Glutamatergic neuron (in vitro differentiated cells): ENCODE measurements at regions not wholly inside any gene's neighbourhood (a gene's known extent, or its start where the extent isn't known, plus 50 kb on each side); places are given as distances from the start of the nearest gene placed in this dataset.
A peak's percentile ranks its signal among the peaks of the same experiment; 100 is the strongest.

Experiments used
- DNase-seq: peaks from one replicate; pipeline ENCODE4 v3.0.0; 2022
- H3K27ac Mint-ChIP-seq: one replicate; pipeline ENCODE4 v1.8.0; 2020; ENCODE audit warnings: mild to moderate bottlenecking, mixed read lengths, inconsistent platforms; ENCODE audit not compliant: unreplicated experiment
- H3K27me3 Mint-ChIP-seq: one replicate; pipeline ENCODE4 v1.8.0; 2020; ENCODE audit warnings: mild to moderate bottlenecking, moderate library complexity, mixed read lengths, inconsistent platforms; ENCODE audit not compliant: unreplicated experiment
- H3K36me3 Mint-ChIP-seq: one replicate; pipeline ENCODE4 v1.8.0; 2020; ENCODE audit warnings: mild to moderate bottlenecking, mixed read lengths, inconsistent platforms; ENCODE audit not compliant: unreplicated experiment
- H3K4me1 Mint-ChIP-seq: one replicate; pipeline ENCODE4 v1.8.0; 2020; ENCODE audit warnings: mild to moderate bottlenecking, low read depth, mixed read lengths, inconsistent platforms; ENCODE audit not compliant: unreplicated experiment
- H3K4me3 Mint-ChIP-seq: one replicate; pipeline ENCODE4 v1.8.0; 2020; ENCODE audit warnings: mild to moderate bottlenecking, mixed read lengths, inconsistent platforms; ENCODE audit not compliant: unreplicated experiment
- H3K9me3 Mint-ChIP-seq: one replicate; pipeline ENCODE4 v1.8.0; 2020; ENCODE audit warnings: mild to moderate bottlenecking, moderate library complexity, mixed read lengths, inconsistent platforms; ENCODE audit not compliant: unreplicated experiment
- CTCF ChIP-seq: fragments of 200-600 bp; sonication (generic); IDR thresholded peaks from one replicate; pipeline ENCODE4 v1.5.0; 2021; ENCODE audit not compliant: partially characterized antibody, unreplicated experiment

DNA sequence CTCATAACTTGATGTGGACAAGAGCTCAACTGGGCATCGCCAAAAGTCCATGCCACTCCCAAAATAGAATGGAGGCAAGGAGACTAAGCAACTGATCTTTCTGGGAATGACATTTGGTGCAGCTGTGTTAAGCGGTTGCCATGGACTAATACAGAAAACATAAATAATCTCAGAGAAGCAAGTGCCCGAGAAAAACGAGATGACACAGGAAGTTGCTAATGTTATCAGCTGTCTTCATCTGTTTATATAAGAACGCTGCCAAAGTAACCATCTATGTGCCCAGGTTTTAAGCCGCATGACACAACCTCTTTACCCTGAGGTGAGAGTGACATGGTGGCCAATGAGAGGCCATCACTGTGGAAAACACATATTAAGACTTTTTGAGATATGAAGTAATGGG, 54.9 kb upstream of the SACS start:
- H3K4me1 Mint-ChIP-seq: peaks cover 2% of the 10 kb centered on the region
- H3K9me3 Mint-ChIP-seq: no peaks in the 10 kb centered on the region
- no peak for DNase-seq
- H3K36me3 Mint-ChIP-seq: no peaks in the 10 kb centered on the region
- TF ChIP-seq CTCF: no peak
- H3K27ac Mint-ChIP-seq: no peak overlapping the region
- H3K4me3 Mint-ChIP-seq: no peak overlapping the region
- H3K27me3 Mint-ChIP-seq: no peaks in the 10 kb centered on the region

DNA sequence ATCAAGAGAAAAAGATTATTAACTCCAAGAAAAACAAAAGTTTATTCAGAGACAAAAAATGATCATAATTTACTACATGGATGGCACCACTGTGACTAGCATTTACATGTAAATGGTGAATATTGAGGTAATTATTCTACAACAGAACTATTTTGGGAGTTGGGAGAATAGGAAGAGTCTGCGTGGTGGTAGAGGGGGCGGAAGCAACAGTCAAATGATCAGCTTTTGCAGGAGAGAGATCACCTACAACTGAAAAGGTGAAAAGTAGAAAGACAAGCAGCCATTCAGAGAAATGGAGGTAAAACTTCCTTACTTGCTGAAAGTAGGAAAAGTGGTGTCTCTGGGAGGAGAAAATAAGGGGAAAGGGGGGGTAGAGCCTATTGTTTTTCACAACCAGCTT, 62.8 kb upstream of the SACS start:
- no peaks in the 10 kb centered on the region for H3K9me3 Mint-ChIP-seq
- peaks cover 6% of the 10 kb centered on the region for H3K36me3 Mint-ChIP-seq
- peaks cover 2% of the 10 kb centered on the region for H3K27me3 Mint-ChIP-seq
- DNase-seq: no peak
- peaks cover 4% of the 10 kb centered on the region for H3K4me1 Mint-ChIP-seq
- TF ChIP-seq CTCF: no peak
- no peak overlapping the region for H3K4me3 Mint-ChIP-seq
- no peak overlapping the region for H3K27ac Mint-ChIP-seq

DNA sequence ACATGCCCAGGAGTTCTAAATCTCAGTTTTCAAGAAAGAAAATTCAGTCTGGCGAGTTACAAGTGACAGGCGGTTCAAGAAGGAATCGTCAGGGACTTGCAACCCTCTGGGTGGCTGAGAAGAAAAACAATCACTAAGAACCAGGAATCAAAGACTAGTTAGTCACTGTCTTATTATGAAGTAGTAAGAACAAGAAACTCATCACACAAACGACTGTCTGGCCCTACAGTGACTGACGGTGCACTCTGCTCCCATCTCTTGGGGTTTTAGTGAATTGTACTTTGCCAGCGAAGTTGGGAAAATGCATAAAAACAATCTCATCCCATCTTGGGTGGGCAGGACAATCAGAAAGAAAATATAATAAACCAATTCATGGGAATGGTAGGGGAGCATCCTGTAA, 63.7 kb upstream of the SACS start:
- Mint-ChIP-seq H3K9me3 (no peaks in the 10 kb centered on the region), H3K27me3 (peaks cover 2% of the 10 kb centered on the region), H3K36me3 (peaks cover 6% of the 10 kb centered on the region), H3K27ac (no peak overlapping the region), H3K4me1 (peaks cover 4% of the 10 kb centered on the region), H3K4me3 (no peak overlapping the region)
- DNase-seq: no peak
- no peak for TF ChIP-seq CTCF

- H3K9me3 Mint-ChIP-seq: peaks cover 7% of the 10 kb centered on the region
- TF ChIP-seq CTCF: no peak
- peaks cover 21% of the 10 kb centered on the region for H3K4me1 Mint-ChIP-seq
- H3K27me3 Mint-ChIP-seq: peaks cover 5% of the 10 kb centered on the region
- H3K36me3 Mint-ChIP-seq: no peaks in the 10 kb centered on the region
- DNase-seq: no peak
- H3K27ac Mint-ChIP-seq: no peak overlapping the region
- no peak overlapping the region for H3K4me3 Mint-ChIP-seq
Observed at GRCh38 chr13:23500849-23501248, 67.3 kb upstream of the SACS start.

- Mint-ChIP-seq H3K27ac (peak overlapping the region; percentile 80), H3K27me3 (peaks cover 11% of the 10 kb centered on the region), H3K4me1 (peaks cover 31% of the 10 kb centered on the region), H3K4me3 (peak overlapping the region; percentile 14), H3K36me3 (no peaks in the 10 kb centered on the region), H3K9me3 (peaks cover 17% of the 10 kb centered on the region)
- no peak for TF ChIP-seq CTCF
- no peak for DNase-seq
Observed at GRCh38 chr13:23504180-23504579, 66.0 kb upstream of the TNFRSF19 start.
